Activated CD8-positive, alpha-beta T cell treated with anti-CD3 and anti-CD28 coated beads for 36 hours (primary cell): ENCODE measurements at regions not wholly inside any gene's neighbourhood (a gene's known extent, or its start where the extent isn't known, plus 50 kb on each side); places are given as distances from the start of the nearest gene placed in this dataset.

Experiments
- ATAC-seq: fragments of 200-7000 bp; cut with Tn5 transposase; one replicate; pipeline ENCODE4 v1.10.0; 2021; ENCODE audit warnings: mild to moderate bottlenecking, moderate library complexity
- CTCF ChIA-PET: fragments of 350-600 bp; sonication (Branson Sonifier 250); formaldehyde crosslinking; loops from one replicate; lab custom pipeline; 2021; ENCODE audit warnings: antibody characterized with exemption; lab: Charles Lee
- POLR2A ChIA-PET: fragments of 350-600 bp; sonication (Branson Sonifier 250); formaldehyde crosslinking; loops from one replicate; lab custom pipeline; 2021; ENCODE audit warnings: antibody characterized with exemption; lab: Charles Lee
- DNase-seq: peaks from one replicate; pipeline ENCODE4 v3.0.0-alpha.2; 2020
- H3K27ac Mint-ChIP-seq: one replicate; pipeline ENCODE4 v1.8.0; 2021; ENCODE audit warnings: mild to moderate bottlenecking, mixed read lengths
- H3K27me3 Mint-ChIP-seq: one replicate; pipeline ENCODE4 v1.8.0; 2021; ENCODE audit warnings: mixed read lengths
- H3K36me3 Mint-ChIP-seq: one replicate; pipeline ENCODE4 v1.8.0; 2021; ENCODE audit warnings: low read depth, mixed read lengths
- H3K4me1 Mint-ChIP-seq: one replicate; pipeline ENCODE4 v1.8.0; 2021; ENCODE audit warnings: low read depth, mixed read lengths
- H3K4me3 Mint-ChIP-seq: one replicate; pipeline ENCODE4 v1.8.0; 2021; ENCODE audit warnings: mild to moderate bottlenecking, moderate library complexity, mixed read lengths
- H3K9me3 Mint-ChIP-seq: one replicate; pipeline ENCODE4 v1.8.0; 2021; ENCODE audit warnings: mixed read lengths
- CTCF ChIP-seq: fragments of 200-600 bp; IDR thresholded peaks from one replicate; pipeline ENCODE4 v1.8.0; 2022; ENCODE audit warnings: antibody characterized with exemption, mild to moderate bottlenecking
- intact Hi-C: fragments of 100-400 bp; cut with micrococcal nuclease; formaldehyde crosslinking; loops from one replicate; pipeline ENCODE4 v1.10.0; 2022

GRCh38 chr11:69364921-69365320 lies 71.0 kb downstream of the MYEOV start:
- H3K36me3 Mint-ChIP-seq, result no peaks in the 10 kb centered on the region
- H3K9me3 Mint-ChIP-seq, result no peaks in the 10 kb centered on the region
- H3K4me3 Mint-ChIP-seq, result no peak overlapping the region
- DNase-seq (no peak), ATAC-seq (no peak)
- no peak for TF ChIP-seq CTCF
- intact Hi-C loops, result no loop called here
- POLR2A ChIA-PET, result interaction anchor here (1.0 kb wide), 1 partner anchor 14 kb away, joined by 4 read pairs; no protein-coding TSS in a partner anchor
- no peak overlapping the region for H3K27ac Mint-ChIP-seq
- peaks cover 6% of the 10 kb centered on the region for H3K4me1 Mint-ChIP-seq
- H3K27me3 Mint-ChIP-seq, result no peaks in the 10 kb centered on the region
- CTCF ChIA-PET, result no interaction called here

GRCh38 chr11:69365558-69365957 lies 71.6 kb downstream of the MYEOV start:
- TF ChIP-seq CTCF, result no peak
- ChIA-PET POLR2A (no interaction called here), CTCF (interaction anchor here (1.2 kb wide), 1 partner anchor 30 kb away, joined by 3 read pairs; no protein-coding TSS in a partner anchor)
- no peaks in the 10 kb centered on the region for H3K9me3 Mint-ChIP-seq
- no peaks in the 10 kb centered on the region for H3K36me3 Mint-ChIP-seq
- intact Hi-C loops, result no loop called here
- ATAC-seq (no peak), DNase-seq (no peak)
- no peak overlapping the region for H3K27ac Mint-ChIP-seq
- no peaks in the 10 kb centered on the region for H3K27me3 Mint-ChIP-seq
- H3K4me3 Mint-ChIP-seq, result no peak overlapping the region
- peaks cover 6% of the 10 kb centered on the region for H3K4me1 Mint-ChIP-seq

GRCh38 chr11:69366591-69366990 lies 72.6 kb downstream of the MYEOV start:
- ATAC-seq (no peak), DNase-seq (no peak)
- POLR2A ChIA-PET, result no interaction called here
- CTCF ChIA-PET, result interaction anchor here (0.6 to 1.2 kb wide), 2 partner anchors 29 to 106 kb away, joined by 3 read pairs; no protein-coding TSS in a partner anchor
- no peaks in the 10 kb centered on the region for H3K36me3 Mint-ChIP-seq
- H3K4me3 Mint-ChIP-seq, result no peak overlapping the region
- H3K27me3 Mint-ChIP-seq, result no peaks in the 10 kb centered on the region
- TF ChIP-seq CTCF, result no peak
- no peak overlapping the region for H3K27ac Mint-ChIP-seq
- intact Hi-C loops, result no loop called here
- H3K9me3 Mint-ChIP-seq, result no peaks in the 10 kb centered on the region
- peaks cover 6% of the 10 kb centered on the region for H3K4me1 Mint-ChIP-seq

GRCh38 chr11:69367211-69367964 lies 73.4 kb downstream of the MYEOV start:
- Mint-ChIP-seq H3K27ac (no peak overlapping the region), H3K4me1 (peaks cover 6% of the 10 kb centered on the region), H3K36me3 (no peaks in the 10 kb centered on the region), H3K4me3 (no peak overlapping the region), H3K27me3 (no peaks in the 10 kb centered on the region), H3K9me3 (no peaks in the 10 kb centered on the region)
- no peak for ATAC-seq
- POLR2A ChIA-PET, result no interaction called here
- TF ChIP-seq CTCF, result no peak
- no peak for DNase-seq
- CTCF ChIA-PET, result no interaction called here
- intact Hi-C loops, result no loop called here

- Mint-ChIP-seq H3K4me3 (no peak overlapping the region), H3K36me3 (no peaks in the 10 kb centered on the region), H3K27me3 (no peaks in the 10 kb centered on the region), H3K9me3 (no peaks in the 10 kb centered on the region), H3K27ac (no peak overlapping the region), H3K4me1 (peaks cover 6% of the 10 kb centered on the region)
- no peak for DNase-seq
- ChIA-PET CTCF (no interaction called here), POLR2A (no interaction called here)
- TF ChIP-seq CTCF, result no peak
- intact Hi-C loops, result no loop called here
- no peak for ATAC-seq
Measured at GRCh38 chr11:69368119-69368880, 74.3 kb downstream of the MYEOV start.
